H9 (cell line): ENCODE measurements at regions not wholly inside any gene's neighbourhood (a gene's known extent, or its start where the extent isn't known, plus 50 kb on each side); places are given as distances from the start of the nearest gene placed in this dataset.

Experiments used
- DNase-seq: peaks from one replicate; pipeline ENCODE4 v3.0.0-alpha.2; 2017
- H2AFZ ChIP-seq: one replicate; pipeline ENCODE4 v1.6.1; 2013; ENCODE audit warnings: mild to moderate bottlenecking, low read length, control low read depth, moderate library complexity
- H2AK5ac ChIP-seq: 2 replicates; pipeline ENCODE4 v1.6.1; 2013; ENCODE audit warnings: low read length, control low read depth, mixed read lengths; ENCODE audit not compliant: insufficient read length
- H2BK120ac ChIP-seq: one replicate; pipeline ENCODE4 v1.6.1; 2013; ENCODE audit warnings: low read depth, mild to moderate bottlenecking, low read length, control low read depth, inconsistent platforms; ENCODE audit not compliant: poor library complexity, severe bottlenecking
- H2BK12ac ChIP-seq: 2 replicates; pipeline ENCODE4 v1.6.1; 2013; ENCODE audit warnings: low read length, control low read depth, mixed read lengths, low read depth; ENCODE audit not compliant: insufficient read length
- H2BK15ac ChIP-seq: 2 replicates; pipeline ENCODE4 v1.6.1; 2013; ENCODE audit warnings: low read depth, low read length, control low read depth
- H2BK20ac ChIP-seq: one replicate; pipeline ENCODE4 v1.6.1; 2013; ENCODE audit warnings: low read depth, mild to moderate bottlenecking, low read length, control low read depth, inconsistent platforms; ENCODE audit not compliant: poor library complexity, severe bottlenecking
- H2BK5ac ChIP-seq: 2 replicates; pipeline ENCODE4 v1.6.1; 2013; ENCODE audit warnings: low read length, control low read depth, mixed read lengths; ENCODE audit not compliant: insufficient read length
- H3K14ac ChIP-seq: 2 replicates; pipeline ENCODE4 v1.6.1; 2013; ENCODE audit warnings: low read length, control low read depth; ENCODE audit not compliant: insufficient read depth
- H3K18ac ChIP-seq: 2 replicates; pipeline ENCODE4 v1.6.1; 2013; ENCODE audit warnings: low read depth, mild to moderate bottlenecking, mixed read lengths, low read length, control low read depth; ENCODE audit not compliant: insufficient read length
- H3K23ac ChIP-seq: 2 replicates; pipeline ENCODE4 v1.6.1; 2013; ENCODE audit warnings: low read length, control low read depth, mixed read lengths, low read depth; ENCODE audit not compliant: insufficient read length
- H3K23me2 ChIP-seq: 2 replicates; pipeline ENCODE4 v1.6.1; 2013; ENCODE audit warnings: low read depth, mild to moderate bottlenecking, mixed read lengths, low read length, control low read depth; ENCODE audit not compliant: insufficient read length, poor library complexity, severe bottlenecking
- H3K27ac ChIP-seq: 2 replicates; pipeline ENCODE4 v1.5.1; 2013; ENCODE audit warnings: low read length, control low read depth, mixed read lengths, low read depth; ENCODE audit not compliant: insufficient read length
- H3K27me3 ChIP-seq: 2 replicates; pipeline ENCODE4 v1.6.1; 2013; ENCODE audit warnings: low read length, control low read depth, inconsistent platforms; ENCODE audit not compliant: insufficient read depth
- H3K4ac ChIP-seq: 2 replicates; pipeline ENCODE4 v1.6.1; 2013; ENCODE audit warnings: low read depth, mild to moderate bottlenecking, control low read depth, inconsistent platforms, low read length, moderate library complexity
- H3K4me1 ChIP-seq: 2 replicates; pipeline ENCODE4 v1.6.1; 2013; ENCODE audit warnings: low read length, control low read depth, inconsistent platforms; ENCODE audit not compliant: insufficient read depth
- H3K4me2 ChIP-seq: 2 replicates; pipeline ENCODE4 v1.6.1; 2013; ENCODE audit warnings: low read length, control low read depth, mixed read lengths; ENCODE audit not compliant: insufficient read length, insufficient read depth
- H3K56ac ChIP-seq: 2 replicates; pipeline ENCODE4 v1.6.1; 2013; ENCODE audit warnings: low read depth, mild to moderate bottlenecking, mixed read lengths, low read length, control low read depth; ENCODE audit not compliant: insufficient read length
- H3K79me1 ChIP-seq: 2 replicates; pipeline ENCODE4 v1.6.1; 2013; ENCODE audit warnings: low read depth, mild to moderate bottlenecking, moderate library complexity, low read length, control low read depth, inconsistent platforms; ENCODE audit not compliant: insufficient read depth, poor library complexity, severe bottlenecking
- H3K79me2 ChIP-seq: 2 replicates; pipeline ENCODE4 v1.6.1; 2013; ENCODE audit warnings: low read length, control low read depth, inconsistent platforms; ENCODE audit not compliant: insufficient read depth
- H3K9ac ChIP-seq: 2 replicates; pipeline ENCODE4 v1.6.1; 2013; ENCODE audit warnings: low read length, control low read depth, mixed read lengths; ENCODE audit not compliant: insufficient read length; ENCODE audit errors: extremely low read depth
- H3K9me3 ChIP-seq: one replicate; pipeline ENCODE4 v1.6.1; 2013; ENCODE audit warnings: low read depth, low read length, inconsistent platforms; ENCODE audit not compliant: control insufficient read depth
- H3T11ph ChIP-seq: one replicate; pipeline ENCODE4 v1.6.1; 2013; ENCODE audit warnings: mild to moderate bottlenecking, low read length, control low read depth, inconsistent platforms
- H4K20me1 ChIP-seq: one replicate; pipeline ENCODE4 v1.6.1; 2013; ENCODE audit not compliant: control insufficient read depth, insufficient read length, insufficient read depth
- H4K5ac ChIP-seq: 2 replicates; pipeline ENCODE4 v1.6.1; 2013; ENCODE audit warnings: low read depth, mild to moderate bottlenecking, mixed read lengths, low read length, control low read depth; ENCODE audit not compliant: insufficient read length
- H4K8ac ChIP-seq: replicated peaks from 2 replicates; pipeline ENCODE4 v1.6.1; 2013; ENCODE audit warnings: low read length, control low read depth, mixed read lengths, low read depth; ENCODE audit not compliant: insufficient read length
- H4K91ac ChIP-seq: 2 replicates; pipeline ENCODE4 v1.6.1; 2013; ENCODE audit warnings: low read depth, mild to moderate bottlenecking, moderate library complexity, mixed read lengths, low read length, control low read depth; ENCODE audit not compliant: insufficient read length
- H3K27ac Mint-ChIP-seq, 3 experiments: 2 replicates in 2 of 3; 3 replicates in 1 of 3; pipeline ENCODE4 v1.8.0; 2020 to 2021; ENCODE audit warnings: mixed read lengths in 3 of 3, mild to moderate bottlenecking in 1 of 3, moderate library complexity in 1 of 3
- H3K27me3 Mint-ChIP-seq: 2 replicates; pipeline ENCODE4 v1.8.0; 2021; ENCODE audit warnings: low read depth, mild to moderate bottlenecking, moderate library complexity, mixed read lengths
- H3K36me3 Mint-ChIP-seq, 3 experiments: 2 replicates in 2 of 3; 3 replicates in 1 of 3; pipeline ENCODE4 v1.8.0; 2020 to 2021; ENCODE audit warnings: low read depth in 3 of 3, mixed read lengths in 3 of 3; ENCODE audit not compliant: insufficient read depth in 1 of 3
- H3K4me1 Mint-ChIP-seq, 2 experiments: 2 replicates each; pipeline ENCODE4 v1.8.0; 2020; ENCODE audit warnings: mixed read lengths in 2 of 2
- H3K4me3 Mint-ChIP-seq, 2 experiments: 2 replicates in 1 of 2; 3 replicates in 1 of 2; pipeline ENCODE4 v1.8.0; 2020 to 2021; ENCODE audit warnings: mild to moderate bottlenecking in 2 of 2, mixed read lengths in 2 of 2, moderate library complexity in 1 of 2
- H3K9me3 Mint-ChIP-seq, 2 experiments: 2 replicates in 1 of 2; 3 replicates in 1 of 2; pipeline ENCODE4 v1.8.0; 2020; ENCODE audit warnings: mild to moderate bottlenecking in 2 of 2, mixed read lengths in 2 of 2, moderate library complexity in 1 of 2
- CTCF ChIP-seq: fragments of 200-600 bp; sonication (generic); conservative IDR thresholded peaks from 3 replicates; pipeline ENCODE4 v1.8.0; 2021; ENCODE audit warnings: antibody characterized with exemption, mild to moderate bottlenecking
- WGBS: extraction: QIAGEN DNeasy Blood & Tissue Kit; methylation state at CpG from one replicate; pipeline ENCODE4 v1.1.7; 2013; ENCODE audit warnings: missing lambda C conversion rate, low lambda C conversion rate, mixed read lengths; ENCODE audit not compliant: insufficient read length; ENCODE audit errors: extremely low coverage; 5-methylcytosine and 5-hydroxymethylcytosine counted together

GRCh38 chr4:22287631-22288030 is 228.2 kb downstream of the ADGRA3 start:
- no peak overlapping the region for H3K9ac ChIP-seq
- Mint-ChIP-seq H3K27ac (no peak overlapping the region), H3K27me3 (no peaks in the 10 kb centered on the region), H3K9me3 (peaks cover 15 to 16% of the 10 kb centered on the region in 2 experiments), H3K4me1 (no peaks in the 10 kb centered on the region), H3K36me3 (peaks cover 2 to 9% (median 3%) of the 10 kb centered on the region in 3 experiments; a peak in 5 of 7 replicates), H3K4me3 (no peak overlapping the region)
- H3K27me3 ChIP-seq: no peaks in the 10 kb centered on the region
- H3K4me1 ChIP-seq: no peaks in the 10 kb centered on the region
- no peak overlapping the region for H3K4me2 ChIP-seq
- H3K4ac ChIP-seq: no peak overlapping the region
- peaks cover 13% of the 10 kb centered on the region for H3K9me3 ChIP-seq
- no peak overlapping the region for H3K14ac ChIP-seq
- H4K91ac ChIP-seq: no peak overlapping the region
- no peak overlapping the region for H2BK20ac ChIP-seq
- H2BK120ac ChIP-seq: no peak overlapping the region
- no peak for TF ChIP-seq CTCF
- H4K20me1 ChIP-seq: no peaks in the 10 kb centered on the region
- H3T11ph ChIP-seq: no peak overlapping the region
- no peak for DNase-seq
- H2BK15ac ChIP-seq: no peak overlapping the region
- no peak overlapping the region for H3K18ac ChIP-seq
- no peaks in the 10 kb centered on the region for H3K79me2 ChIP-seq
- no peaks in the 10 kb centered on the region for H3K23me2 ChIP-seq
- no peak overlapping the region for H4K8ac ChIP-seq
- H2AK5ac ChIP-seq: no peak overlapping the region
- no peaks in the 10 kb centered on the region for H3K79me1 ChIP-seq
- H3K23ac ChIP-seq: no peak overlapping the region
- H3K56ac ChIP-seq: no peak overlapping the region
- H2AFZ ChIP-seq: no peak overlapping the region
- H4K5ac ChIP-seq: no peak overlapping the region
- H2BK12ac ChIP-seq: no peak overlapping the region
- no peak overlapping the region for H3K27ac ChIP-seq
- no CpG with 5 or more reads among the region's 1 CpG for WGBS
- H2BK5ac ChIP-seq: no peak overlapping the region
